Breast epithelium (tissue), 4 donors: ENCODE measurements at regions not wholly inside any gene's neighbourhood (a gene's known extent, or its start where the extent isn't known, plus 50 kb on each side); places are given as distances from the start of the nearest gene placed in this dataset.

ENCODE experiments used
- DNase-seq, 2 donors: peaks; one replicate each; pipeline ENCODE4 v3.0.0-alpha.2; 2019; ENCODE audit warnings: low spot score in 2 of 2
- H3K27ac ChIP-seq, 2 donors: fragments of 200-600 bp; sonication (generic) in 1 of 2; one replicate each; pipeline ENCODE4 v1.5.1; 2016 to 2019; ENCODE audit warnings: mild to moderate bottlenecking in 1 of 2
- H3K27me3 ChIP-seq, 2 donors: fragments of 200-600 bp; sonication (generic) in 1 of 2; one replicate each; pipeline versions ENCODE4 v1.5.1 to v1.6.0; 2017 to 2019; ENCODE audit warnings: control low read depth in 1 of 2, mild to moderate bottlenecking in 1 of 2
- H3K36me3 ChIP-seq: fragments of 200-600 bp; one replicate; pipeline ENCODE4 v1.5.1; 2019
- H3K4me1 ChIP-seq, 2 donors: fragments of 200-600 bp; sonication (generic); one replicate each; pipeline ENCODE4 v1.5.1; 2016 to 2019; ENCODE audit warnings: control low read depth in 1 of 2
- H3K4me3 ChIP-seq, 3 donors: fragments of 200-600 bp; sonication (generic); 1 replicate in 2 of 3; 2 replicates in 1 of 3; pipeline ENCODE4 v1.5.1; 2016 to 2019; ENCODE audit warnings: mild to moderate bottlenecking in 3 of 3, moderate library complexity in 2 of 3
- H3K9me3 ChIP-seq, 2 donors: fragments of 200-600 bp; sonication (generic) in 1 of 2; one replicate each; pipeline ENCODE4 v1.5.1; 2016 to 2019; ENCODE audit warnings: control low read depth in 1 of 2
- CTCF ChIP-seq, 3 donors: fragments of 450-650 bp; IDR thresholded peaks; one replicate each; pipeline ENCODE4 v1.5.1; 2016 to 2017; ENCODE audit warnings: antibody characterized with exemption in 3 of 3, mild to moderate bottlenecking in 3 of 3, moderate library complexity in 3 of 3
- POLR2A ChIP-seq: fragments of 450-650 bp; IDR thresholded peaks from one replicate; pipeline ENCODE4 v1.6.1; 2016; ENCODE audit warnings: antibody characterized with exemption, mild to moderate bottlenecking, moderate library complexity
- POLR2AphosphoS5 ChIP-seq, 3 donors: sonication (generic); formaldehyde crosslinking; IDR thresholded peaks; one replicate each; pipeline ENCODE4 v1.6.1; 2017; ENCODE audit warnings: antibody characterized with exemption in 3 of 3
- intact Hi-C: fragments of 100-400 bp; cut with DNase I; formaldehyde crosslinking; loops from one replicate; pipeline ENCODE4 v1.15.1; 2023; ENCODE audit warnings: low total_unique reads

GRCh38 chr6:103124471-103124870 is 1731.0 kb downstream of the GRIK2 start:
- H3K4me1 ChIP-seq, result no peaks in the 10 kb centered on the region
- DNase-seq, result no peak
- H3K4me3 ChIP-seq, result no peak overlapping the region
- H3K27ac ChIP-seq, result no peak overlapping the region
- no peaks in the 10 kb centered on the region for H3K36me3 ChIP-seq
- TF ChIP-seq POLR2AphosphoS5 (IDR thresholded peaks at IDR 0.05) (no peak), CTCF (IDR thresholded peaks at IDR 0.05) (no peak), POLR2A (no peak)
- no peaks in the 10 kb centered on the region for H3K27me3 ChIP-seq
- no peaks in the 10 kb centered on the region for H3K9me3 ChIP-seq
- intact Hi-C loops, result no loop called here

- peak in 1 of 2 donors; percentile 65 for DNase-seq
- Histone ChIP-seq H3K9me3 (no peaks in the 10 kb centered on the region), H3K36me3 (no peaks in the 10 kb centered on the region), H3K27ac (no peak overlapping the region), H3K4me3 (no peak overlapping the region), H3K4me1 (no peaks in the 10 kb centered on the region), H3K27me3 (no peaks in the 10 kb centered on the region)
- TF ChIP-seq CTCF (IDR thresholded peaks at IDR 0.05) (peak in 1 of 3 donors; percentile 38), POLR2A (no peak), POLR2AphosphoS5 (IDR thresholded peaks at IDR 0.05) (no peak)
- intact Hi-C loops, result no loop called here
These were observed 1729.5 kb downstream of the GRIK2 start for GRCh38 chr6:103122766-103123601.

DNA sequence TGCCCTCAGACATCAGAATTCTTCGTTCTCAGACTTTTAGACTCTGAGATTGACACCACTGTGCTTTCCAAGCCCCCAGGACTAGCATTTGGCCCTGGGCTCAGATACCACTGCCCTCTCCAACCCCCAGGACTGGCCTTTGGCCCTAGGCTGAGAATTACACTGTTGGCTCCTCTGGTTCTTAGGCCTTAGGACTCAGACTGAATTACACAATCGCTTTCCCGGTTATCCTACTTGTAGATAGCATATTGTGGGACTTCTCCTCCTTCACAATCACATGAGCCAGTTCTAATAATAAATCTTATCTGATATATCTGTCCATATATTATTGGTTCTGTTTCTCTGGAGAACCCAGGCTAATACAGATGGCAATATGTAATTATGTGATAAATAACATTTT is 1725.5 kb downstream of the GRIK2 start:
- no peaks in the 10 kb centered on the region for H3K4me1 ChIP-seq
- no peak overlapping the region for H3K27ac ChIP-seq
- no peak for DNase-seq
- H3K27me3 ChIP-seq, result no peaks in the 10 kb centered on the region
- no peak overlapping the region for H3K4me3 ChIP-seq
- no peaks in the 10 kb centered on the region for H3K36me3 ChIP-seq
- no peaks in the 10 kb centered on the region for H3K9me3 ChIP-seq
- intact Hi-C loops, result no loop called here
- TF ChIP-seq POLR2AphosphoS5 (IDR thresholded peaks at IDR 0.05) (no peak), POLR2A (no peak), CTCF (IDR thresholded peaks at IDR 0.05) (no peak)

GRCh38 chr6:103114582-103114981 is 1721.1 kb downstream of the GRIK2 start:
- intact Hi-C loops, result no loop called here
- Histone ChIP-seq H3K4me1 (no peaks in the 10 kb centered on the region), H3K4me3 (no peak overlapping the region), H3K36me3 (no peaks in the 10 kb centered on the region), H3K27me3 (no peaks in the 10 kb centered on the region), H3K9me3 (no peaks in the 10 kb centered on the region), H3K27ac (no peak overlapping the region)
- DNase-seq, result no peak
- TF ChIP-seq CTCF (IDR thresholded peaks at IDR 0.05) (no peak), POLR2A (no peak), POLR2AphosphoS5 (IDR thresholded peaks at IDR 0.05) (no peak)

GRCh38 chr6:103113416-103113815 is 1719.9 kb downstream of the GRIK2 start:
- H3K27ac ChIP-seq, result no peak overlapping the region
- no peaks in the 10 kb centered on the region for H3K4me1 ChIP-seq
- no peak for TF ChIP-seq POLR2A
- TF ChIP-seq CTCF (IDR thresholded peaks at IDR 0.05), result no peak
- no peak for TF ChIP-seq POLR2AphosphoS5 (IDR thresholded peaks at IDR 0.05)
- no peaks in the 10 kb centered on the region for H3K36me3 ChIP-seq
- no peaks in the 10 kb centered on the region for H3K9me3 ChIP-seq
- H3K27me3 ChIP-seq, result no peaks in the 10 kb centered on the region
- no peak for DNase-seq
- H3K4me3 ChIP-seq, result no peak overlapping the region
- intact Hi-C loops, result no loop called here
